ENCODE measurements at regions not wholly inside any gene's neighbourhood (a gene's known extent, or its start where the extent isn't known, plus 50 kb on each side); places are given as distances from the start of the nearest gene placed in this dataset.
"Not testable (repeated sequence)": the region's sequence is repeated elsewhere in the genome, so short reads cannot be mapped to it uniquely, and the experiment has no call there.

- DNase-seq (ENCODE audit: low read depth in 4 of 4, low spot score in 2 of 4) = no peak
Measured at GRCh38 chr15:66993874-66994696, 71.3 kb upstream of the SMAD3 start.

DNA sequence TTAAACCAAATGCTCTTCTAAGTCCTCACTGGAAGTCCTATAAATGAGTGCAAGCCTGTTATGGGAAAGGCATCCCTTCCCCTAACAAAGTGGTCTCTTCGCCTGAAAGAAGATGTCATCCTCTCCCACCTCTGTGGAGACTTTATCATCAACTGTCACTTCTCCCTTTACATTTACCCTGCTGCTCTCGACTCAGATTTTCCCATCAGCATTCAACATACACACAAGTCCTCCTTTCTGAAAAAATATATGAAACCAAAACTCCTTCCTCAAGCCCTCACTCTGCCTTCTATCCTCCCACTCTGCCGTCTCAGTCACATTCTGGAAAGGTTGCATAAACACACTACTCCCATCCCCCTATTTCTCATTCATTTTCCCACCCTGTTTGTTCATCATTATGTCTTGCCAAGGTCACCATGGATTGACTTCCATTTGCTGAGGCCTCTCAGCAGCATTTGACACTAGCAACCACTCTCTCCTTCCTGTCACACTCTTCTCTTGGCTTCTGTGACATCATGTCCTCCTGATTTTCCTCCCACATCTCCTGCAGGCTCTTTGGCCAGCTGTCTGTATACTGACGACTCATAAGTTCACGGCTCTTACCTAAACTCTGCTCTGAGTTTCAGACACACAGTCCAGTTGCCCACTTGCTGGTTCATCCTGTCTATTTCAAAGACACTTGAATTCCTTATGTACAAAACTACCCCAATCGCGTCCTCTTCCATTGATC lies 70.3 kb upstream of the SMAD3 start:
- no peak for DNase-seq (ENCODE audit: low read depth in 4 of 4, low spot score in 2 of 4)

GRCh38 chr15:66996094-66996493 lies 69.3 kb upstream of the SMAD3 start:
- DNase-seq (ENCODE audit: low read depth in 4 of 4, low spot score in 2 of 4) = no peak

- DNase-seq (ENCODE audit: low read depth in 4 of 4, low spot score in 2 of 4) = no peak
Measured at GRCh38 chr15:66997212-66997611, 68.2 kb upstream of the SMAD3 start.

DNA sequence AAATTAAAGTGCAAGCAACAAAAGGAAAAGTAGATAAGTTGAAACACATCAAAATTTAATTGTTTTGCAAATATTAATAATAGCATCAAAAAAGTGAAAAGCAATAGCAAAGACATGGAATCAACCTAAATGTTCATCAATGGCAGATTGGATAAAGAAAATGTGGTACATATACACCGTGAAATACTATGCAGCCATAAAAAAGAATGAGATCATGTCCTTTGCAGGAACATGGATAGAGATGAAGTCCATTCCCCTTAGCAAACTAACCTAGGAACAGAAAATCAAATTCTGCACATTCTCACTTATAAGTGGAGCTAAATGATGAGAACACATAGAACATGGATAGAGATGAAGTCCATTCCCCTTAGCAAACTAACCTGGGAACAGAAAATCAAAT lies 67.2 kb upstream of the SMAD3 start:
- not testable (repeated sequence) for DNase-seq (ENCODE audit: low read depth in 4 of 4, low spot score in 2 of 4)

DNA sequence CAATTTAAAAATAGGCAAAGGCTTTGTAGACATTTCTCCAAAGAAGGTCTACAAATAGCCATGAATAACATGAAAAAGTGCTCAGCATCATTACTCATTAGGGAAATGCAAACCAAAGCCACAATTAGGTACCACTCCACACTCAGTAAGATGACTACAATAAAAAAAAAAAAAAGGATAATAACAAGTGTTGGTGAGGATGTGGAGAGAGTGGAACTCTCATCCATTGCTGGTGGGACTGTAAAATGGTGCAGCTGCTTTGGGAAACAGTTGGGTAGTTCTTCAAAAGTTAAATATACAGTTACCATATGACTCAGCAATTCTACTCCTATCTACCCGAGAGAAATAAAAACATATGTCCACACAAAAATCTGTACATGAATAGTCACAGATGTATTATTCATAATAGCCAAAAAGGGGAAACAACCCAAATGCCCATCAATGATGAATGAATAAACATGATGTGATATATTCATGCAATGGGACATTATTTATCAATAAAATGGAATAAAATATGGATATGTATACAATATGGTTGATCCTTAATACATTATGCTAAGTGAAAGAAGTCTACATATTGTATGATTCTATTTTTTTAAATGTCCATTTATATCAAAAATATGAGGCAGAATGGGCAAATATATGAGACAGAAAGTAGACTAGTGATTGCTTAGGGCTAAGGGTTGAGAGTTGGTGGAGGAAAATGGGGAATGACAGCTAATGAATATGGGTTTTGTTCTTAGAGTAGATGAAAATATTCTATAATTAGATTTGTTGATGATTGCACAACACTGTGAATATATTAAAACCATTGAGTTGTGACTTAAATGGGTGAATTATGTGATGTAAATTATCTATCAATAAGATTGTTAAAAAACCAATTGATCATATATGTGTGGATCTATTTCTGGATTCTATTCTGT lies 66.1 kb upstream of the SMAD3 start:
- DNase-seq (ENCODE audit: low read depth in 4 of 4, low spot score in 2 of 4) = no peak

DNA sequence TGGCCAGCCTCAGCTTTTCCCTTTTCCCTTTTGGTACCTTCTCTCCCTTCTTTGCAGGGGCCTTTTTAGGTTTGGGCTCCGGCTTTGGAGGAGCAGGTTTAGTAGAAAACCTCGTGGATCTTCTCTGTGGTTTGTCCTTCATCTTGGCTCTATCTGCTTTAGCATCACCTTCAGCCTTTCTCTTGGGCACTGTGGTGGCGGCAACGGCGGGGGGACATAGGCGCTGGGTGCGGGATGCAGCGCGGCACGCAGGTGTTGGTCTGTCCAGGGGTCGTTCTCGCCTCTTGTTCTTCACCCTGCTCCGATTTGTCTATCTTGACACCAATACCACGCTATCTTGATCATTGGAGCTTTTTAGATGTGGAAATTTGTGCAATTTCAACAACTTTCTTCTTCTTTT lies 64.5 kb upstream of the SMAD3 start:
- no peak for DNase-seq (ENCODE audit: low read depth in 4 of 4, low spot score in 2 of 4)

- no peak for DNase-seq (ENCODE audit: low read depth in 4 of 4, low spot score in 2 of 4)
Measured at GRCh38 chr15:67002368-67002767, 63.0 kb upstream of the SMAD3 start.

DNA sequence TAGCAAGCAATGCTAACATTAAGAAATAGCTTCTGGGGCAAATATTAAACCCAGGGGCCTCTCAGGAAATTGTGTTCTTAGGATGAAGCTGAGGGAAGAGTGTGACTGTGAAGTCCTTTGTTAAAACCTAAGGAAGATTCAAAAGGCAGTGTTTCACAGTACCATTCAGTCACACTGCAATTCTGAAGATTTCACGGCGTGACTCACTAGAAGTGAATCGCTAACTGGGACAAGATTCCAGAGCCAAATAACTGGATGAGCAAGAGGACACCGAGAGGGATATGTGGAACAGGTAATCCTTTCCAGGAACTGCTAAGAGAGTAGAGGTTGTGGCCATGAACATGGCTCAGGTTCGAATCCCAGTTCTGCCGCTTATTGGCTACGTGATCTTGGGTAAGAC lies 61.8 kb upstream of the SMAD3 start:
- no peak for DNase-seq (ENCODE audit: low read depth in 4 of 4, low spot score in 2 of 4)

GRCh38 chr15:67004142-67004541 lies 61.3 kb upstream of the SMAD3 start:
- DNase-seq (ENCODE audit: low read depth in 4 of 4, low spot score in 2 of 4) = no peak

DNA sequence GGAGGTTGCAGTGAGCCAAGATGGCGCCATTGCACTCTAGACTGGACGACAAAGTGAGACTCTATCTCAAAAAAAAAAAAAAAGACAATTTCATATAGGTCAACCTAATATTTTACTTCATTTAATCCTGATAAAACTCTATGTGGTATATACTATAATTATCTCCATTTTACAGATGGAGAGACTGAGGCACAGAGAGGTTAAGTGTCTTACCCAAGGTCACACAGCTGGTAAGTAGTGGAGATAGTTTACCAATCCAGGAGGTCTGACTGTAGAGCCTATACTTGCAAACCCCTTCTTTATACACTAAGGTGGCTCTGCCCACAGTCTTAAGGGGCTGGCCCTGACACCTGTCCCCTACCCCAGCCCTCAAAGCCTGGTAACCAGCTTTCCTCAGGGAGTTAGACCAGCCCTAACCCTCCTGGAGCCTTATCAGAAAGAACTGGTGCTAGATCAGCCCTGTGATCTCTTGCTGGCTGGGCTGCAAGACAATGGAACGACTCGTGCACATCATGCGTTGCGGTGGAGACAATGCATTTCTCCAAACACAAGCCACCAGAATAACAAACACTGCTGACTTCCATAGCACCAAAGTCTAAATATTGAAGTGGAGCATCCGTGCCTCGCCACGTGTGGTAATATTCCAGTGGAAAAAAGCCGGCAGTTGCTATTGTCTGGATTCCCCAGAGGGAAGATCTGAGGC lies 60.0 kb upstream of the SMAD3 start:
- no peak for DNase-seq (ENCODE audit: low read depth in 4 of 4, low spot score in 2 of 4)

- DNase-seq (ENCODE audit: low read depth in 4 of 4, low spot score in 2 of 4) = no peak
Measured at GRCh38 chr15:67006083-67007065, 59.0 kb upstream of the SMAD3 start.

DNA sequence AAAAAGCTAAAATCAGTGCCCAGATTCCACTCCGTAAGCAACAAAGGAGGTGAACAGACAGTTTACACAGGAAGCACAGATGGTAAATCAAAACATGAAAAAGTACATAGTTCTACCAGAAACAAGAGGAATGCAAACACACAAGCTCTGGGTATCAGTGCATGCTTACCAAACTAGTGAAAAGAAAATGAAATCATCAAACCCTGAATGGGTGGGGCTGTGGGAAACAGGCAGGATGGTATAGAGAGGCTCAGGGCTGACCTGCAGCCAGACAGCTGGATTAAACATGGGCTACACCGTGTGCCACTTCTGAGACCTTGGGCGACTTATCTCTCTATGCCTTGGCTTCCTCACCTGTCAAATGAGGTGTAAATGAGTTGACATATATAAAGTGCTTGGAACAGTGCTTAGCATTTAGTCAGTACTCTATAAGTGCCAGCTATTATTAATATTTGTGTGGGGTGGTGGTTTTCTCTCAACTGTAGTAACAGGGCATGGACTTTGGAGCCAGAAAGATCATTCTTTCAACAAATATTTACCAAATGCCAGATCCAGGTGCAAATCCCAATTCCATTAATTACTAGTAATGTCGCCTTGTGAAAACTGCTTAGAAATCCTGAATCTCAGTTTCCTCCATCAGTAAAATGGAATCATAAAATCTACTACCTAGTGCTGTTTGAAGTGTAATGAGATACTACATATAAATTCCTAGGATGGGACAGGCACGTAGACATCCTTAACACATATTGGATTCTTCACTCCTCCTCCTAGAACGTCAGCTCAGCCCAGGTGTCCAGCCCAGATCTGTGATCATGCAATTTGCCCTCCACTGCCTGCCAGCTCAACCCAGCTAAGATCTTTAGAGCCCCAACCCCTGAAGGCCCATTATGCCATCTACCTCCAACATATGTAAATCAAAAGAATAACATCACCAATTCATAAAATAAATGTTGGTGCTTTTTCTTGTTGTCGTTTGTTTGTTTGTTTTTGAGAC lies 55.5 kb upstream of the SMAD3 start:
- DNase-seq (ENCODE audit: low read depth in 4 of 4, low spot score in 2 of 4) = no peak

DNA sequence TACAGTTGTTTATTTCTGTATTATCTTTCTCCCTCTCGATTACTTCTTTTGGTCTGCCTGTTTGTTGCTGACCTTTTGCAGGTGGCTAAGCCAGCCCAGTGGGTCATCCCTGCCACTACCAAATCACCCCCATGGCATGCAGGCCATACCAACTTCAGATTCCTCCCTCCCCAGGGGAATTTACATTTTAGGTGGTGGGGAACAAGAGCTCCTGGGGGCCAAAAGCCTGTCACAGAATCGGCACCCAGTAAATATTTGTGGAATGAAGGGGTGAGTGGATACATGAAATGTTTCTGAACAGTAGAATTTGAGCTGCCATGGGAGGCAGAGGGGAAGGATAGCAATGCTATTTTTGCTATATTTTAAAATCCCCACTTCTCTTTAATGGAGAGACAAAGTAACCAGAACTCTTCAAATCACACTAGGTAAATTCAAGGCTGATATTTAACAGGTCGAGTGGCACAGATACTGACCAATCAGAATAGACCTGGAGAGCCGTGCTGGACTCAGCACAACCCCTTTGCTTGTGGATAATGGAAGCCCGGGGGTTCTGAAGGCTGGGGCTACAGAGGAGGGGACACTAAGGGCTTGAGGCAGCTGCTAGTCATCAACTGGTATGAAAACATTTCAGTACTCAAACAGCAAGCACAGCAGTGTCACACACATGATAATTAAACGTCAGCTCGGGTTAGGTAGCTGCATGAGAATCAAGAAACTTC lies 54.3 kb upstream of the SMAD3 start:
- DNase-seq (ENCODE audit: low read depth in 4 of 4, low spot score in 2 of 4) = no peak

DNA sequence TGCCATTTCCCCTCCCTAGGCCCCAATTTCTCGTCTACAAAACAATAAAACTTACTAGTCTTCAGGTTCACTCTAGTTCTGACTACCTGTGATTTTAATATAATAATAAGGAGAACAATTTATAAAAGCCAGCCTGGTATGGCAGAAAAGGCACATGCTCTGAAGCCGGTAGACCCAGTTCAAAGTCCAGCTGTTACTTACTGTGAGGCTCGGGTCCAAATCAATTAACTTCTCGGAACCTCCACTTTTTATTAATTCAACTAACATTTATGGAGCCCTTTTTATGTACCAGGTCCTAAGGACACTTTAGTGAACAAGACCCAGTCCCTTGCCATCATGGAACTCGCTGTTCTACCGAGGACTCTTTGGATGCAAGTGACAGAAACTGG lies 53.8 kb upstream of the SMAD3 start:
- DNase-seq (ENCODE audit: low read depth in 4 of 4, low spot score in 2 of 4) = no peak

- DNase-seq (ENCODE audit: low read depth in 4 of 4, low spot score in 2 of 4) = no peak
Measured at GRCh38 chr15:67013696-67014095, 51.7 kb upstream of the SMAD3 start.
